Thoracic aorta (tissue), 2 donors: ENCODE measurements at regions not wholly inside any gene's neighbourhood (a gene's known extent, or its start where the extent isn't known, plus 50 kb on each side); places are given as distances from the start of the nearest gene placed in this dataset.
A peak's percentile ranks its signal among the peaks of the same experiment; 100 is the strongest.

Experiments
- ATAC-seq: fragments of 150-250 bp; one replicate; pipeline ENCODE4 v1.8.0; 2017; ENCODE audit warnings: low read depth; ENCODE audit not compliant: insufficient number of reproducible peaks, low FRiP score
- DNase-seq: peaks from one replicate; pipeline ENCODE4 v3.0.0-alpha.2; 2020; ENCODE audit warnings: low spot score
- H3K27ac ChIP-seq, 2 donors: fragments of 200-600 bp; sonication (generic); 1 replicate in 1 of 2; 2 replicates in 1 of 2; pipeline ENCODE4 v1.5.1; 2016; ENCODE audit warnings: mild to moderate bottlenecking in 2 of 2, moderate library complexity in 2 of 2
- H3K27me3 ChIP-seq: fragments of 200-600 bp; sonication (generic); replicated peaks from 2 replicates; pipeline ENCODE4 v1.6.0; 2016; ENCODE audit warnings: mild to moderate bottlenecking; ENCODE audit not compliant: insufficient read depth
- H3K36me3 ChIP-seq: fragments of 200-600 bp; sonication (generic); one replicate; pipeline ENCODE4 v1.5.1; 2016
- H3K4me1 ChIP-seq, 2 donors: fragments of 200-600 bp; sonication (generic); 1 replicate in 1 of 2; 2 replicates in 1 of 2; pipeline versions ENCODE4 v1.5.1 to v1.6.0; 2016; ENCODE audit warnings: low read depth in 2 of 2, mild to moderate bottlenecking in 1 of 2; ENCODE audit not compliant: control insufficient read depth in 1 of 2
- H3K4me3 ChIP-seq: fragments of 200-600 bp; sonication (generic); 2 replicates; pipeline ENCODE4 v1.5.1; 2016; ENCODE audit warnings: mild to moderate bottlenecking
- H3K9me3 ChIP-seq: fragments of 200-600 bp; sonication (generic); 2 replicates; pipeline ENCODE4 v1.5.1; 2016
- CTCF ChIP-seq: fragments of 200-600 bp; sonication (generic); IDR thresholded peaks from one replicate; pipeline ENCODE4 v1.5.1; 2019; ENCODE audit warnings: antibody characterized with exemption

DNA sequence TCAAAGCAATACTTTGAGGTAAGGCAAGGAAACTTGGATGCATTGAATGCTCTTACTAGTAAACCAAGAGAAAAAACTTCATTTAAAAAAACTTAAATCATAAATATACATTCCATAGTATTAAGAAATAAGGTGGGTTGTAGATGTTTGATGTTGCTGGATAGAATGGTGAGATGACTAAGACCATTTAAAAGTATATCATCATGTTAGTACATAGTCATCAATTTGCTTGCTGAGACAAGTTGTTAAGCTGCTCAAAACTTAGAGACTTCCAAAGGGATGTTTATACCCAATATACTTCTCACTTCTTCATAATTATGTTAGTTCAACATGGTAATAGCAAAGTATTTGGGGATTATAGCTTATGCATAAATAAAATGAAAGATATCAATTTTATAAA lies 675.5 kb upstream of the MGAT4C start:
- Histone ChIP-seq H3K27ac (no peak overlapping the region), H3K27me3 (no peaks in the 10 kb centered on the region), H3K36me3 (no peaks in the 10 kb centered on the region), H3K4me1 (no peaks in the 10 kb centered on the region), H3K9me3 (no peaks in the 10 kb centered on the region), H3K4me3 (no peak overlapping the region)
- ATAC-seq = no peak
- no peak for DNase-seq
- TF ChIP-seq CTCF = no peak

DNA sequence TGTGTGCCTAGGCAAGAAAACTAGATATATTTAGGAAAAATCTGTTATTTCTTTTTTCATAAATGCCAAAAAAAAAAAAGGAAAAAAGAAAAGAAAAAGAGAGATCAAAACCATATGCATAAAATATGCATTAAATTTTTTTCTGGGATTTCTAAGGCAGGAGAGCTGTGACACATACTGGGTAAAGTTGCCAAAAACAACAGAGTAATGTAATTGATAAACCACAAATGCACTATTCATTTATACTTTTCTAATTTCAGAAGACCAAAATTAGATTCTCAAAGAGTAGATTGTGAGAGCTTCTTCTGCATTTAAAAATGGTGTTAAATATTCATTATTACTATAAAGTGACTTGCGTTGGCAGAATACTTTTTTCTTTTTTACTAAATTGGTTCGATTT lies 673.8 kb upstream of the MGAT4C start:
- Histone ChIP-seq H3K36me3 (no peaks in the 10 kb centered on the region), H3K27me3 (no peaks in the 10 kb centered on the region)
- ATAC-seq = no peak

GRCh38 chr12:86917121-86917520 lies 660.9 kb upstream of the MGAT4C start:
- DNase-seq = no peak
- H3K4me3 ChIP-seq = no peak overlapping the region
- no peaks in the 10 kb centered on the region for H3K36me3 ChIP-seq
- no peaks in the 10 kb centered on the region for H3K27me3 ChIP-seq
- no peak overlapping the region for H3K27ac ChIP-seq
- no peak for TF ChIP-seq CTCF
- no peaks in the 10 kb centered on the region for H3K4me1 ChIP-seq
- no peak for ATAC-seq
- H3K9me3 ChIP-seq = no peaks in the 10 kb centered on the region

More for the DNA sequence above, 673.8 kb upstream of the MGAT4C start:
- no peak for DNase-seq
- Histone ChIP-seq H3K27ac (no peak overlapping the region), H3K9me3 (no peaks in the 10 kb centered on the region), H3K4me1 (no peaks in the 10 kb centered on the region), H3K4me3 (no peak overlapping the region)
- TF ChIP-seq CTCF = no peak

- ATAC-seq = no peak
- peak; percentile 51 for TF ChIP-seq CTCF
- Histone ChIP-seq H3K4me1 (no peaks in the 10 kb centered on the region), H3K4me3 (no peak overlapping the region), H3K9me3 (no peaks in the 10 kb centered on the region), H3K27ac (no peak overlapping the region), H3K36me3 (no peaks in the 10 kb centered on the region), H3K27me3 (no peaks in the 10 kb centered on the region)
- no peak for DNase-seq
These were observed 658.5 kb upstream of the MGAT4C start for GRCh38 chr12:86914721-86915120.

- no peak overlapping the region for H3K4me3 ChIP-seq
- DNase-seq (no peak), ATAC-seq (no peak)
- H3K27me3 ChIP-seq = no peaks in the 10 kb centered on the region
- no peaks in the 10 kb centered on the region for H3K36me3 ChIP-seq
- no peaks in the 10 kb centered on the region for H3K9me3 ChIP-seq
- H3K27ac ChIP-seq = no peak overlapping the region
- no peak for TF ChIP-seq CTCF
- H3K4me1 ChIP-seq = no peaks in the 10 kb centered on the region
These were observed 655.8 kb upstream of the MGAT4C start for GRCh38 chr12:86911973-86912372.
